ENCODE measurements at regions not wholly inside any gene's neighbourhood (a gene's known extent, or its start where the extent isn't known, plus 50 kb on each side); places are given as distances from the start of the nearest gene placed in this dataset.

DNA sequence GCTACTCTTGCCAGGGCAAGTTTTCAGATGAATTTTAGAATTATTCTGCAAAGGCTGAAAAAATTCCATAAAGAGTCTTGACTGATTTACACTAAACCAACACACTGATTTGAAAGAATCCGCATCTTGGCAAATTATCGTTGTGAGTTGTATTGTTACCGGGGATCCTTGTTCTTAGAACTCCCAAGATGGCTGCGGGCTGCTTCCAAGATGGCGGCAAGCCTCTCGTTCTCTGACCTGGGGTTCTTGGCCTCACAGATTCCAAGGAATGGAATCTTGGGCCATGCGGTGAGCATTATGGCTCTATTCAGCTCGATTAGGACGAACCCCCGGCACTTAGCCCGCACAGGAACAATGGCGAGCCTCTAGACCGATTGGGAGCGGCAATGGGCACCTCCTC, 132.5 kb downstream of the ZNF664 start:
- H3K27me3 Mint-ChIP-seq = no peaks in the 10 kb centered on the region
- TF ChIP-seq, protein P1, sequence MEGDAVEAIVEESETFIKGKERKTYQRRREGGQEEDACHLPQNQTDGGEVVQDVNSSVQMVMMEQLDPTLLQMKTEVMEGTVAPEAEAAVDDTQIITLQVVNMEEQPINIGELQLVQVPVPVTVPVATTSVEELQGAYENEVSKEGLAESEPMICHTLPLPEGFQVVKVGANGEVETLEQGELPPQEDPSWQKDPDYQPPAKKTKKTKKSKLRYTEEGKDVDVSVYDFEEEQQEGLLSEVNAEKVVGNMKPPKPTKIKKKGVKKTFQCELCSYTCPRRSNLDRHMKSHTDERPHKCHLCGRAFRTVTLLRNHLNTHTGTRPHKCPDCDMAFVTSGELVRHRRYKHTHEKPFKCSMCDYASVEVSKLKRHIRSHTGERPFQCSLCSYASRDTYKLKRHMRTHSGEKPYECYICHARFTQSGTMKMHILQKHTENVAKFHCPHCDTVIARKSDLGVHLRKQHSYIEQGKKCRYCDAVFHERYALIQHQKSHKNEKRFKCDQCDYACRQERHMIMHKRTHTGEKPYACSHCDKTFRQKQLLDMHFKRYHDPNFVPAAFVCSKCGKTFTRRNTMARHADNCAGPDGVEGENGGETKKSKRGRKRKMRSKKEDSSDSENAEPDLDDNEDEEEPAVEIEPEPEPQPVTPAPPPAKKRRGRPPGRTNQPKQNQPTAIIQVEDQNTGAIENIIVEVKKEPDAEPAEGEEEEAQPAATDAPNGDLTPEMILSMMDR (IDR thresholded peaks at IDR 0.05; ENCODE audit: unreplicated experiment) = no peak
- H3K27ac Mint-ChIP-seq = no peak overlapping the region
- no peak overlapping the region for H3K4me3 Mint-ChIP-seq (ENCODE audit: low read depth)
- peaks cover 13% of the 10 kb centered on the region for H3K9me3 Mint-ChIP-seq (ENCODE audit: low read depth)
- DNase-seq (ENCODE audit: low spot score, unreplicated experiment) = no peak
- peaks cover 2% of the 10 kb centered on the region for H3K36me3 Mint-ChIP-seq (ENCODE audit: insufficient read depth)
- H3K4me1 Mint-ChIP-seq (ENCODE audit: low read depth) = peaks cover 4% of the 10 kb centered on the region

DNA sequence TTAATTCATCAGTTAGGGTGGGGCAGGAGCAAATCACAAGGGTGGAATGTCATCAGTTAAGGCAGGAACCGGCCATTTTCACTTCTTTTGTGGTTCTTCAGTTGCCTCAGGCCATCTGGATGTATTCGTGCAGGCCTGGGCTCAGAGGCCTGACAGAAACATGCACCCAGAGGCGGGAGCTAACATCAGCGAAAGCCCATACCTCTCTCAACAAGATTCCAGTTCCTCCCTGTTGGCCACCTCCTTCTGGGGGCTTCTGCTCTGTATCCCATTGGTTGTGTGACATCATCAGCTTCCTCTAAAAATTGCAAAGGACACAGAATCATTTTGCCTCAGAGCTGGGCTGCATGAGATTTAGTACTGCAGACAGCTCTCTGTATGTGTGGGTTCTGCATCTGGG, 134.3 kb downstream of the ZNF664 start:
- H3K27me3 Mint-ChIP-seq = no peaks in the 10 kb centered on the region
- TF ChIP-seq, protein P1 (IDR thresholded peaks at IDR 0.05; ENCODE audit: unreplicated experiment) = no peak

DNA sequence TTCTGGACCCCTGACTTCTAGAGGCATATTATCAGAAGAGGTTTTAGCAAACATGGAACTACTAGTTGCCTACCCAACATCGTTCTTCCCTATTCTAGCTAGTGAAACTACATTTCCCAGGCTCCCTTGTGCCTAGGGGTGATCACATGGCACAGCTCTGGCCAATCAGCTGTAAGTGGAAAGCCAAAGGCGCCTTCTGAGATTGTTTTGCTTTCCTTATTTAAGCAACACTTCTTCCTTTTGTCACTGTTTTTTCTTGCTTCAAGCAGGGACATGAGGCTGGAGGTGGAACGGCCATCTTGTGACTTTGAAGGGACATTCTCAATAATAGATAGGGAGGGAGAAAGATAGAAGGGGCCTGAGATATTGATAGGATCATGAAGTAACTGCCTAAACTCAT, 136.7 kb downstream of the ZNF664 start:
- no peak overlapping the region for H3K27ac Mint-ChIP-seq
- no peak for DNase-seq (ENCODE audit: low spot score, unreplicated experiment)
- peaks cover 2% of the 10 kb centered on the region for H3K36me3 Mint-ChIP-seq (ENCODE audit: insufficient read depth)
- H3K4me3 Mint-ChIP-seq (ENCODE audit: low read depth) = no peak overlapping the region
- peaks cover 16% of the 10 kb centered on the region for H3K9me3 Mint-ChIP-seq (ENCODE audit: low read depth)
- no peaks in the 10 kb centered on the region for H3K27me3 Mint-ChIP-seq
- TF ChIP-seq, protein P1 (IDR thresholded peaks at IDR 0.05; ENCODE audit: unreplicated experiment) = no peak
- peaks cover 4% of the 10 kb centered on the region for H3K4me1 Mint-ChIP-seq (ENCODE audit: low read depth)

More for the DNA sequence above, 134.3 kb downstream of the ZNF664 start:
- no peak for DNase-seq (ENCODE audit: low spot score, unreplicated experiment)
- Mint-ChIP-seq H3K4me1 (ENCODE audit: low read depth) (peaks cover 4% of the 10 kb centered on the region), H3K27ac (no peak overlapping the region), H3K36me3 (ENCODE audit: insufficient read depth) (peaks cover 2% of the 10 kb centered on the region), H3K4me3 (ENCODE audit: low read depth) (no peak overlapping the region), H3K9me3 (ENCODE audit: low read depth) (peaks cover 16% of the 10 kb centered on the region)

DNA sequence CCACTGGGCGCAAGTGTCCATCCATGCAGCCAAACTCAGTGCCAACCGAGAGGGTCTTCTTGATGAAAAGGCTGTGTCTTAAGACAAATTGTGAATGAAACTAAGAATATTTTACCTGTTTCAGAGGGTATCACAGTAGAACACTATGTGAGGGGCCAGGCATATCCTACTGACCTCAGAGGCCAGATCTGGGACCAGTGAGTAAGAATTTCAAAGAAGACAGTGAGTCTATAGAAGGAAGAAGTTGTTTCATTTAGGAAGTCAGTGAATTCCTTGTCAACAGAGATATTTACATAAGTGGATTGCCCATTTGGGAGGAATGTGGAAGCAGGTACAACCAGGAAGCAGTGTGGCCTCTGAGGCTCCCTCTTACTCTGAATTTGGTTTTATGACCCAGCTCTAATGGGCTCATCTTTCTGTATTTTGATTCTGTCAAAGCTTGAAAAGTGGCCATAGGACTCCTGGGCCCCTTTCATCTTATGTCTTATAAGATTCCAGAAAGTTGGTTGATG, 137.4 kb downstream of the ZNF664 start:
- DNase-seq (ENCODE audit: low spot score, unreplicated experiment) = no peak
- TF ChIP-seq, protein P1 (IDR thresholded peaks at IDR 0.05; ENCODE audit: unreplicated experiment) = no peak
- H3K27me3 Mint-ChIP-seq = peaks cover 3% of the 10 kb centered on the region
- peaks cover 16% of the 10 kb centered on the region for H3K9me3 Mint-ChIP-seq (ENCODE audit: low read depth)
- H3K36me3 Mint-ChIP-seq (ENCODE audit: insufficient read depth) = peaks cover 2% of the 10 kb centered on the region
- H3K27ac Mint-ChIP-seq = no peak overlapping the region
- H3K4me1 Mint-ChIP-seq (ENCODE audit: low read depth) = peaks cover 4% of the 10 kb centered on the region
- no peak overlapping the region for H3K4me3 Mint-ChIP-seq (ENCODE audit: low read depth)

DNA sequence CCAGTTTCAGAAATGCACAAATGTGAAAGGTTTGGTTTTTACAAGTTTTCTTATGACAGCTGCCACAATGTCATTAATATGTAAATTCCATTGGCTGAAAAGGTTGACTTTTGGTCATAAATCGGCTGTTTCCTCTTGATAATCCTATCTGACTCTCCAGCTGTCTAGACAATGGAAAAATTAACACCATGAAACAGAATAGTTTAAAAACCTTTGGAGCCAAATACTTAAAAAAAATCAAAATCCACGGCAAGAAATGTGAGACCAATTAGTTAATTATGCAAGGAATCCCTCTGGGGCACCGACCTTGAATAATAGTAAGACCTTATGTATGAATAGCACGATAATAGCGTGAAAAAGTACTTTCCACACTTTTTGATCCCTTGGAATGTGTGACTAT, 138.0 kb downstream of the ZNF664 start:
- Mint-ChIP-seq H3K4me1 (ENCODE audit: low read depth) (peaks cover 4% of the 10 kb centered on the region), H3K27me3 (peaks cover 3% of the 10 kb centered on the region), H3K27ac (no peak overlapping the region), H3K36me3 (ENCODE audit: insufficient read depth) (peaks cover 2% of the 10 kb centered on the region), H3K9me3 (ENCODE audit: low read depth) (peaks cover 16% of the 10 kb centered on the region), H3K4me3 (ENCODE audit: low read depth) (no peak overlapping the region)
- no peak for DNase-seq (ENCODE audit: low spot score, unreplicated experiment)
- TF ChIP-seq, protein P1 (IDR thresholded peaks at IDR 0.05; ENCODE audit: unreplicated experiment) = no peak

Measured in progenitor cell of endocrine pancreas (in vitro differentiated cells).